NAMALWA (cell line): ENCODE measurements at regions not wholly inside any gene's neighbourhood (a gene's known extent, or its start where the extent isn't known, plus 50 kb on each side); places are given as distances from the start of the nearest gene placed in this dataset.

Experiments used
- DNase-seq: peaks from one replicate; pipeline ENCODE4 v3.0.0-alpha.2; 2015; ENCODE audit warnings: low spot score

DNA sequence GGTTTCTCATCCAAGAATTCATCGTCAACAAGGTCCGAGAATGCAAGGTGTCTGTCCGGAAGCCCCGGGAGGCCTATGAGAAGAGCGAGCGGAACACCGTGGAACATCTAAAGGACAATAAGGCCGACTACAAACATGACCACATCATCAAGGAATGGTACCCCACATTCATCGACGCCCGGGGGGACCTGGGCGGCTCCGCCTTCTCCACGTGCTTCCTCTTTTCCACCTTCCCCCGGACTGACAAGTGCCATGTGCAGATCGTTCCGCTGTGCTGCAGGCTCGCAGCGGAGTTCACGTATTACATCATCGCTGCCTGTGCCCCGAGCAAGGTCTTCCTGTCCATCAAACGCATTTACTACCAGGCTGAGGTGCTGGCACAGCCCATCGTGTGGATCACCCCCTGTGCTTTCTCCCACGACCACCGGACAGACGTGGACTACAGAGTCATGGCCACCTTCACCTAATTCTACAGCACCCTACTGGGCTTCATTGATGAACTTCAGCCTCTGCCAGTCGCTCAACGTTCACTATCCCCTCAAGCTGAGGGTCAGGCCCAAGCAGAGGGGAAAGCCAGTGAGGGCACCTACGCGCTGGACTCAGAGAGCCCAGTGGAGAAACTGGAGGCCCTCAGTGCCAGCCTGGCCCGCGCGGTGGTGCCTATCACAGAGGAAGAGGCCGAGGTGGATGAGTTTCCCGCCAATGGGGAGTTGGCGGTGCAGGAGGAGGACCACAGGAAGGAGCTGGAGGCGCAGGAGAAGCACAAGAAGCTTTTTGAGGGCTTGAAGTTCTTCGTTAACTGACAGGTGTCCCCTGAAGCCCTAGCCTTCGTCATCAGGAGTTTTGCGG is 125.9 kb upstream of the PABPC4L start:
- DNase-seq, result no peak

DNA sequence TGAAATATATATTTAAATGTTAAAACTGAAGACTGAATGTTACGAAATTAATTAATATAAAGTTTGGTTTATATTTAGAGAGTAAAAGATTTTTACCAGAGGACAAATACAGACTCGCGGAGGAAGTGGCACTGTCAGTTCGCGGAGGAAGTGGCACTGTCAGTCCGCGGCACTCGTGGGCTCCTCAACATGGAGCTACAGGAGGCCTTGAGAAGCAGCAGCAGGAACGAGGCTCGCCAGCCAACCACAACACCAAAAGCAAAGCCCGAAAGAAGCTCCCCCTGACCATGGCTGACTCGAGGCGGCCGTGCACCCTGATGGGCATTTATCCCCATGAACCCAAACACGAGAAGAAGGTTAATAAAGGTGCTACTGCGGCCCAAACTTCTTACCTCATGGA is 125.3 kb upstream of the PABPC4L start:
- no peak for DNase-seq

DNA sequence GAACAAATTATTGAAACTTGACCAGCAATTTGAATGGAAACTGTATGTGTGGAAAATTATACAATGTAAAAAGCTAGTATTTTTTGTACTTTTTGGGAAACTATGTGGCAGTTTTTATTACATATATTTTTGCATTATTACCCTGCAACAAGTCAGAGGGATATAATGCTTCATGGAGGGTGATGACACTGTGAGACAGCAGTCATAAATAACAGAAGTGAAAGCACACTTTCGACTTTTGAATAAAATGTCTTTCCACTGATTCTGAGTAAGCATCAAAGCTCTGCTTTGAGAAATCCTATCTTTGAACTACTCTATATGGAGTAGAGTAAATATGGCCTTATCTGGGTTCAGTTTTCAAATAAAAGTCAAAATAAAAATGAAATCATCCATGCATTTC is 122.6 kb upstream of the PABPC4L start:
- no peak for DNase-seq

DNA sequence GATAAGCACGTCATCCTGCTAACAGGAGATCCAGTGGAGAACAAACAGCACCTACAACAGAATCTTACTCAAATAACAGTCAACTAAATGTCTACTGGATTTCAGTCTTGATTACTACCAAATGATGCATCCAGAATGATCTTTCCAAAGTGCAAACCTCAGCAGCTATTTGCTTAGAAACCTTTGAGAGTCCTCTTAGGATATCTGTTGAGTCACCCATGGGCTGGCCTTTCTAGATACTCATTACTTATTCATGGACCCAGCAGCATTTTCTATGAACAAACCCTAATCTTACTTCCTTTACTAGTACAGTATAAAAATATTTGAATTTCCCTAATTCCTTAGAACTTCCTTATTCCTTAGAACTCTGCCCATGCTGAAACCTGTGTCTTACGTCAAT is 118.5 kb upstream of the PABPC4L start:
- no peak for DNase-seq

DNA sequence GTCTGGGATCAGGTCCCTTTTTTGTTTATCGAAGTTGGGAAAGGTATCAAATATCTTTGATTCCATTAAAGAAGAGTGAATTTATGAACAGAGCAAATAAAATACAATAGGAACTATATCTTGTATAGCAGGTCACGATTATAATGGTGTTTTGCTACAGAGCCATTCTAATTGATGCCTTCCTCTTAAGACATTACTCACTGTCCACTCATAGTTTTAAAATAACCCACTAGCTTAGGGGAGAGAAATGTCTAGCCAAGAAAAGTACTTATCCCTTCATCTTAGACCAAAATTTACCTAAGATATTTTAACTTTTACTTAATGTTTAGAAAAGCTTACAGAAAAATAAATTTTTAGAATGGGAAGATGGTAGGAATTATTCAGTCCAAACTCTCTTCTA is 112.0 kb upstream of the PABPC4L start:
- DNase-seq, result no peak

DNA sequence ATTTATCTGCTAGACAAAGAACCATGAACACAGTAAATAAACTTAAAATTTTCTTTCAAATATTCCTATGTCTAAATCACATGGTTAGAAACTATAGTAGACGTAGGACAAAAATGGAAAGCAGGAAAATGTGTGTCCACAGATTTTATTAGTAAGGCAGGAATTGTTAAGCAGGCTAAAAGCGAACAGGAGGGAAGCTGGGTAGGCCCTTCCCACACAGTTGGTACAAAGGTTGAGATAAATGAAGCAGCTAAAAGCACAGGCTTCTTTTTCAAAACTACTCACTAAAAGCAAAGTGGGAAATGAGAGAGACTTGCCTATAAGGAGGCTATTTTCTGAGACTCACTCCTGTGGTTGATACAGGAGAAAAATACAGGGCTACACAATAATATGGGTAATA is 108.1 kb upstream of the PABPC4L start:
- no peak for DNase-seq

DNA sequence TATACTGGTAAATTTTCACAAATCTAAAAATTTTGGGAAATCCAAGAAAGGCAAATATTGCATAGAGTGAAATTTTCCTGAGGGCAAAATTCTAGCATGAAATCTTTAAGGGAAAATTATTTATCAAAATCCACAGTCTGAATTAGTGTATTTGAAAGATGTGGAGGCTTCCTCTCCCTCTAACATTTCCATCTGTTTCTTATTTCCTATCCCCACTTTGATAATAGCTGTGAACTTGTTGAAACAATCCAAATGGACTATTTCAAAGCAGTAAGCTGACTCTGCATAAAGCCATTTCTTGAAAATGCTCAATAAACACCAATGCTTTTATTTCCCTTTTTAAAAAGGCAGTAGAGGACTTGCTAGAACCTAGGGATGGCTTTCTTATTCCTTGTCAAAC is 107.3 kb upstream of the PABPC4L start:
- no peak for DNase-seq

DNA sequence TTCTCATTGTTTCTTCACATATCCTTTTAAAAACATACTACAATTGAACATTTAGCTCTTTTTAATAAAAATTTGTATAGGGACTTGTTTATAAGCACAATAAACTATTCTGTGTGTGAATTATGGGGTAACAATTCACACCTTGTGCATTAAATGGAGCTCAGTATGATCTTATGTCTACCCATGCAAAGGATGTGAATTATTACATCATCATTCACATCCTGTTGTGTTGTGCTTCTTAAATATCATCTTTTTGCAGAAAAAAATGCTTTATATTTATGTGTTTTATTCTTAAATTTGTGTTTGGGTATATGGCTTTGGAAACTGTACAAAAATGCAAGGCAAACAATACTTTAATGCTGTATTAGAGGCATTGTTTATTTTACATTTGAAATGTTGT is 96.7 kb upstream of the PABPC4L start:
- DNase-seq, result no peak

DNA sequence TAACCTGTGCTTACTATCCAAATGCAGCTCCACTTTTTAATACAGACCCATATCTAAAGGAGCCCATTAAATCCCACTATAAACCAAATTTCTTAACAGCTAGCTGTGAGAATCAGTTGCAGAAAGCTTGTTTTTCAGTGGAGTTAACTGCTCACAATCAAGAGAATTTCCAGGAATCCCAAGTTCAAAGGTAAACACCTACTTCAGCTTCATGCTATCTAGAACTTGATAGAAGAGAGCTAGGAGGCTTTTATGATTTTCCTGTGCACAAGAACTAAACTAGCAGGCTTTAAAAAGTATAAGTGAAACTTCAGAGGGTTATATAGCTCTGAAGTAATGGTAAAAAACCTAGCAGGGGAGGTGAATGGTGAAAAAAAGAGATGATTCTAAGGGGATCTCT is 96.2 kb upstream of the PABPC4L start:
- DNase-seq, result no peak

DNA sequence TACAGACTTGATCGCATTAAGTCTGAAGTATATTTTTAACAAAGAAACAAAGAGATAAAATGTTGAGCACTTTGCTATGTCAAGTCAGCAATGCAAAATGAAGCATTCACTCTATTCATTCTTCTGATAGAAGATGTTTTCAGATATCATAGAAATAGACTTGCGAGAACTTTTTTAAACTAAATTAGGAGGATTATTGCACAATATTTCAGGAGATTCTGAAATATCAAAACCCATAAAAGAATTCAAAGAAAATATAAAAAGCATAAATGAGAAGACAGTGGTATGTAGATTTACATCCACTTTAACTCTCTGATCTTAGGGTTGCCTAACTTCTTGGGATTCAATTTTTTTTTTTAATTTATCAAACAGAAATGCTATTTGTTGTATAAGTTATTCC is 81.1 kb upstream of the PABPC4L start:
- no peak for DNase-seq

DNA sequence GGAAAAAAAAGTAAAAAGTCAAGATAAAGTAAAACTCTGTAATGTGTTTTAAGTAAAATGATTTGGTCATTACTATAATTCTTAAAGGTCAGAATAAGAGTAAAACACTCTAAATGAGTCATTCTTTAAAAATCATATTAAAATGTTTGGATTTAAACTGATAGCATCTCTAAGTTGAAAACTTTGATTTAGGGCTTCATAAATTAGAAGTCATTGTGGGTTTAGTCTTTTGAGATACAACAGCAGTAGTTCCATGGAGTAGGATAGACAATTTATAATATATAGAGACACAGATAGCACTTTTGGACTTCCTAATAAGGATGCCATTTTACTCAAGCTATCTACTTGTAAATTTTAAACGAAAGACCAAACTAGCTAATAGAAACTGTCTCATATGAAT is 77.1 kb upstream of the PABPC4L start:
- no peak for DNase-seq

DNA sequence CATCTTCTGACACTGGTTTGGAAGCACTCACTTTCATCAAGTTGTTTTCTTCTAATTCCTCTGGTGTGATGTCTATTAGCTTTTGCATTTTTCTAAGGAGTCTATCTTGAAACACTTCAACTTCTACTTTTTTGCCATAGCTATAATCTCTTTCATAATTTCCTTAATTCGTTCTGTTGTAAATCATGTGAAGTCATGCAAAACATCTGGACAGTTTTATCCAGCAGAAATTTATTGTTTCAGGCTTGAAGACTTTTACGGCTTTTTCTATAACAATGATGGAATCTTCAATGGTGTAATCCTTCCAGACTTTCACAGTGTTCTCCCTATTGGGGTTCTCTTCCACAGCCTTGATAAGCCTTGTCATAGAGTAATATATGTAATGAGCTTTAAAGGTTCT is 74.9 kb upstream of the PABPC4L start:
- no peak for DNase-seq

DNA sequence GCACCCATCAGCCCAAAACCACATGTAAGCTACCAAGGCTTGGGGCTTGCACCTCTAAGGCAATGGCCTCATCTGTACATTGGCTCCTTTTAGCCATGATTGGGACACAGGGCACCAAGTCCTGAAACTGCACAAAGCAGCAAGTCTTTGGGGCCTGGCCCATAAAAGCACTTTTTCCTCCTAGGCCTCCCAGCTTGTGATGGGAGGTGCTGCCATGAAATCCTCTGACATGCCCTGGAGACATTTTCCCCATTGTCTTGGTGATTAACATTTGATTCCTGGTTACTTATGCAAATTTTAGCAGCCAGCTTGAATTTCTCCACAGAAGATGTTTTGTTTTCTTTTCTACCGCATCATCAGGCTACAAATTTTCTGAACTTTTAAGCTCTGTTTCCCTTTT is 58.5 kb upstream of the PABPC4L start:
- no peak for DNase-seq
